HFFc6 (cell line): ENCODE measurements at regions not wholly inside any gene's neighbourhood (a gene's known extent, or its start where the extent isn't known, plus 50 kb on each side); places are given as distances from the start of the nearest gene placed in this dataset.

Experiments
- DNase-seq: peaks from one replicate; pipeline ENCODE4 v3.0.0-alpha.2; 2018
- H3K27ac Mint-ChIP-seq: 2 replicates; pipeline ENCODE4 v1.8.0; 2020; ENCODE audit warnings: mild to moderate bottlenecking, mixed read lengths
- H3K27me3 Mint-ChIP-seq: 2 replicates; pipeline ENCODE4 v1.8.0; 2021; ENCODE audit warnings: mild to moderate bottlenecking, moderate library complexity, mixed read lengths; ENCODE audit not compliant: insufficient read depth
- H3K36me3 Mint-ChIP-seq: 2 replicates; pipeline ENCODE4 v1.8.0; 2021; ENCODE audit warnings: low read depth, mixed read lengths
- H3K4me1 Mint-ChIP-seq: 2 replicates; pipeline ENCODE4 v1.8.0; 2020; ENCODE audit warnings: low read depth, mixed read lengths
- H3K4me3 Mint-ChIP-seq: 2 replicates; pipeline ENCODE4 v1.8.0; 2020; ENCODE audit warnings: mild to moderate bottlenecking, moderate library complexity, mixed read lengths
- H3K9me3 Mint-ChIP-seq: 2 replicates; pipeline ENCODE4 v1.8.0; 2020; ENCODE audit warnings: mild to moderate bottlenecking, mixed read lengths
- TF ChIP-seq, protein P1 (sequence below): fragments of 200-600 bp; sonication (generic); IDR thresholded peaks from 2 replicates; pipeline ENCODE4 v1.5.0; 2021; ENCODE audit warnings: antibody characterized with exemption, mild to moderate bottlenecking

DNA sequence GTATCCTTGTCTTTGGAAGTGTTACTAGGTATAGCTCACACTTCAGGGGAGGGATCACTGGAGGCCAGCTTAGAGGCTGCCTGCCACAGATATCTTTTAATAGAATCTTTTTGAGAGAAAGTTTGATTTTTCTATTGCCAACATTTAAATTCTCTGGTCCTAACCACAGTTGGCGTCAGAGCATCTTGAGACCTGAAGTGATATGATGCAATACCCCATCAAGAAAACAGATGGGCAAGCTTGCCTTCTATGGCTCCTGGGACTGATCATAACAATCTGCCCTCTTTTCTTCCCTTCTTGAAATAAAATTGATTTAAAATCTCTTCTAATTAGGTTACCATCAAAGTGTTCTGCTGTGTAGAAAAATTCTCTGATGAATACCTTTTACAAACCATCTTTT lies 105.5 kb upstream of the ACKR3 start:
- Mint-ChIP-seq H3K9me3 (peaks cover 50% of the 10 kb centered on the region), H3K4me1 (no peaks in the 10 kb centered on the region), H3K36me3 (peaks cover 4% of the 10 kb centered on the region; the same call in 1 of the 2 replicates), H3K4me3 (no peak overlapping the region), H3K27me3 (peaks cover 2% of the 10 kb centered on the region; the same call in 1 of the 2 replicates), H3K27ac (no peak overlapping the region)
- TF ChIP-seq, protein P1, sequence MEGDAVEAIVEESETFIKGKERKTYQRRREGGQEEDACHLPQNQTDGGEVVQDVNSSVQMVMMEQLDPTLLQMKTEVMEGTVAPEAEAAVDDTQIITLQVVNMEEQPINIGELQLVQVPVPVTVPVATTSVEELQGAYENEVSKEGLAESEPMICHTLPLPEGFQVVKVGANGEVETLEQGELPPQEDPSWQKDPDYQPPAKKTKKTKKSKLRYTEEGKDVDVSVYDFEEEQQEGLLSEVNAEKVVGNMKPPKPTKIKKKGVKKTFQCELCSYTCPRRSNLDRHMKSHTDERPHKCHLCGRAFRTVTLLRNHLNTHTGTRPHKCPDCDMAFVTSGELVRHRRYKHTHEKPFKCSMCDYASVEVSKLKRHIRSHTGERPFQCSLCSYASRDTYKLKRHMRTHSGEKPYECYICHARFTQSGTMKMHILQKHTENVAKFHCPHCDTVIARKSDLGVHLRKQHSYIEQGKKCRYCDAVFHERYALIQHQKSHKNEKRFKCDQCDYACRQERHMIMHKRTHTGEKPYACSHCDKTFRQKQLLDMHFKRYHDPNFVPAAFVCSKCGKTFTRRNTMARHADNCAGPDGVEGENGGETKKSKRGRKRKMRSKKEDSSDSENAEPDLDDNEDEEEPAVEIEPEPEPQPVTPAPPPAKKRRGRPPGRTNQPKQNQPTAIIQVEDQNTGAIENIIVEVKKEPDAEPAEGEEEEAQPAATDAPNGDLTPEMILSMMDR, result no peak
- no peak for DNase-seq

DNA sequence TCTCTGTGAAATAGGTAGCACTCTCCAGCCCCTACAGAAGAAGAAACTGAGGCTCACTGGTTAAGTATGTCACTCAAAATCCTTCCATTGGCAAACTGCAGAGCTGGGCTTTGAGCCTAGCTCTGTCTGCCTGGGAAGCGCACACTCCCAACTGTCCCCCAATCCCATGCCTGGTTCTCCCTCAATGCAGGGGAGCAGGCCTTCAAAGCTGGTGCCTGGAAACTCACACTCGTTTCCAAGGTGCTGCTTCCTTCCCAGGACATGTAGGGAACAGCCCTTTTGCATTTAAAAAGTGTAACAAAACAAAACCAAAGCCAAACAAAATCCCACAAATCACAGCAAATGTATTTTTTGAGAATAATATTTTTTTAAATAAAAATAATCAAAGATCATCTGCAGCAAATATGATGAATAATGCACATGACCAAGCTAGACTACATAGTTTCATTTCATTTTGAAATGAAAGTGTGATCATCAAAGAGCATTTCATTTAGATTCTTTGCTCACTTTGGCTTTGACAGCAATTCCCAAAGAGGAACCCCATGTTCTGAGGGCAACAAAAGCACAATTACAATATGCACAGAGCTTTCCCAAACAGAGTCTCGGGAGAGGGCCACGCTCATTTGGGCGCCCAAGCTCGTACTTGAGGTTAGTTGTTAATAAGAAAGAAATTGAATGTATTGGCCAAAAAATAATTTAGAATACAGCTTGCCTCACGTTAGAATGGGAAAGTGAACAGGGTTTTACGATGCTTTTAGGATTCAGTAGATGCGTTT lies 96.7 kb upstream of the ACKR3 start:
- H3K4me1 Mint-ChIP-seq, result no peaks in the 10 kb centered on the region
- no peaks in the 10 kb centered on the region; the same call in 1 of the 2 replicates for H3K27me3 Mint-ChIP-seq
- H3K4me3 Mint-ChIP-seq, result no peak overlapping the region
- H3K36me3 Mint-ChIP-seq, result no peaks in the 10 kb centered on the region
- peaks cover 14% of the 10 kb centered on the region for H3K9me3 Mint-ChIP-seq
- no peak for DNase-seq
- TF ChIP-seq, protein P1, result no peak
- H3K27ac Mint-ChIP-seq, result no peak overlapping the region

- TF ChIP-seq, protein P1, result no peak
- Mint-ChIP-seq H3K4me3 (no peak overlapping the region), H3K36me3 (no peaks in the 10 kb centered on the region), H3K27ac (no peak overlapping the region), H3K4me1 (no peaks in the 10 kb centered on the region), H3K9me3 (peaks cover 17% of the 10 kb centered on the region), H3K27me3 (no peaks in the 10 kb centered on the region; the same call in 1 of the 2 replicates)
- no peak for DNase-seq
Observed at GRCh38 chr2:236473691-236474090, 95.9 kb upstream of the ACKR3 start.

DNA sequence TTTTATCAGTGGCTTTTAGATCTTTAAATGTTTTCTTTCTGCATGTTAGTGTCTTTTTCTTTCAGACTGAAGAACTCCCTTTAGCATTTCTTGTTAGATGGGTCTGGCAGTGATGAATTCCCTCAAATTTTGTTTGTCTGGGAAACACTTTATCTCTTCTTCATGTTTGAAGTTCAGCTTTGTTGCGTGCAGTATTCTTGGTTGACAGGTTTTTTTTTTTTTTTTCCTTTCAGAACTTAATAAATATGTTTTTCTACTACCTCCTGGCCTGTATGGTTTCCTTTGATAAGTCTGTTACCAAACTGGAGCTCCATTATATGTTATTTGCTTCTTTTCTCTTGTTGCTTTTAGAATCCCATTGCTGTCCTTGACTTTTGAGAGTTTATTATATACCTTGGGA lies 89.8 kb upstream of the ACKR3 start:
- Mint-ChIP-seq H3K36me3 (no peaks in the 10 kb centered on the region), H3K4me1 (no peaks in the 10 kb centered on the region), H3K27me3 (no peaks in the 10 kb centered on the region; the same call in none of the 2 replicates), H3K4me3 (no peak overlapping the region), H3K9me3 (peaks cover 27% of the 10 kb centered on the region), H3K27ac (no peak overlapping the region)
- TF ChIP-seq, protein P1, result no peak
- no peak for DNase-seq

GRCh38 chr2:236483102-236483501 lies 86.5 kb upstream of the ACKR3 start:
- TF ChIP-seq, protein P1, result no peak
- no peaks in the 10 kb centered on the region; the same call in 1 of the 2 replicates for H3K27me3 Mint-ChIP-seq
- H3K4me3 Mint-ChIP-seq, result no peak overlapping the region
- H3K4me1 Mint-ChIP-seq, result no peaks in the 10 kb centered on the region
- H3K36me3 Mint-ChIP-seq, result no peaks in the 10 kb centered on the region
- H3K27ac Mint-ChIP-seq, result no peak overlapping the region
- peaks cover 20% of the 10 kb centered on the region for H3K9me3 Mint-ChIP-seq
- no peak for DNase-seq
